Stomach (tissue), 8 donors: ENCODE measurements at regions not wholly inside any gene's neighbourhood (a gene's known extent, or its start where the extent isn't known, plus 50 kb on each side); places are given as distances from the start of the nearest gene placed in this dataset.

Experiments
- DNase-seq, 2 donors: peaks; one replicate each; pipeline versions ENCODE4 v3.0.0 to v3.0.0-alpha.2; 2013 to 2019
- H3K27ac ChIP-seq, 5 donors: fragments of 200-600 bp in 4 of 5; sonication (generic) in 4 of 5; one replicate each; pipeline ENCODE4 v1.5.1; 2013 to 2019; ENCODE audit warnings: mild to moderate bottlenecking in 1 of 5, moderate library complexity in 1 of 5
- H3K27me3 ChIP-seq, 3 donors: fragments of 200-600 bp; sonication (generic); one replicate each; pipeline ENCODE4 v1.5.1; 2017 to 2019; ENCODE audit warnings: mixed run types in 1 of 3
- H3K36me3 ChIP-seq, 4 donors: fragments of 200-600 bp; sonication (generic); 1 replicate in 3 of 4; 2 replicates in 1 of 4; pipeline ENCODE4 v1.5.1; 2016 to 2019
- H3K4me1 ChIP-seq, 4 donors: fragments of 200-600 bp; sonication (generic); one replicate each; pipeline ENCODE4 v1.5.1; 2016 to 2019
- H3K4me3 ChIP-seq, 4 donors: fragments of 200-600 bp; sonication (generic) in 3 of 4; one replicate each; pipeline ENCODE4 v1.5.1; 2016 to 2019; ENCODE audit warnings: mild to moderate bottlenecking in 1 of 4
- H3K9me3 ChIP-seq, 4 donors: fragments of 200-600 bp; sonication (generic); one replicate each; pipeline ENCODE4 v1.5.1; 2016 to 2019
- EP300 ChIP-seq: sonication (generic); formaldehyde crosslinking; IDR thresholded peaks from one replicate; pipeline ENCODE4 v1.6.1; 2017; ENCODE audit warnings: antibody characterized with exemption
- POLR2A ChIP-seq, 4 donors: fragments of 450-650 bp; IDR thresholded peaks; one replicate each; pipeline ENCODE4 v1.6.1; 2016; ENCODE audit warnings: antibody characterized with exemption in 4 of 4, control low read depth in 2 of 4, mild to moderate bottlenecking in 1 of 4, moderate library complexity in 1 of 4
- POLR2AphosphoS5 ChIP-seq, 3 donors: sonication (generic); formaldehyde crosslinking; IDR thresholded peaks; one replicate each; pipeline ENCODE4 v1.6.1; 2016; ENCODE audit warnings: antibody characterized with exemption in 3 of 3
- WGBS, 5 donors: extraction: QIAGEN DNeasy Blood & Tissue Kit in 3 of 5; methylation state at CpG; one replicate each; pipeline versions ENCODE4 v1.1.5 to v1.1.7; 2013 to 2018; 5-methylcytosine and 5-hydroxymethylcytosine counted together
- intact Hi-C: fragments of 100-400 bp; cut with DNase I; formaldehyde crosslinking; loops from one replicate; pipeline ENCODE4 v1.15.1; 2023; ENCODE audit warnings: low total_unique reads
- TF ChIP-seq, protein P1 (sequence below), 7 experiments: fragments of 450-650 bp in 4 of 7; fragments of 200-600 bp in 3 of 7; sonication (generic) in 3 of 7; IDR thresholded peaks; one replicate each; pipeline ENCODE4 v1.5.1; 2016 to 2019; ENCODE audit warnings: antibody characterized with exemption in 7 of 7, control low read depth in 2 of 7, mild to moderate bottlenecking in 1 of 7
- donor health status: healthy with polysubstance abuse.
- donor health status: Bipolar disorder and iron deficiency.
- donor health status: healthy.

DNA sequence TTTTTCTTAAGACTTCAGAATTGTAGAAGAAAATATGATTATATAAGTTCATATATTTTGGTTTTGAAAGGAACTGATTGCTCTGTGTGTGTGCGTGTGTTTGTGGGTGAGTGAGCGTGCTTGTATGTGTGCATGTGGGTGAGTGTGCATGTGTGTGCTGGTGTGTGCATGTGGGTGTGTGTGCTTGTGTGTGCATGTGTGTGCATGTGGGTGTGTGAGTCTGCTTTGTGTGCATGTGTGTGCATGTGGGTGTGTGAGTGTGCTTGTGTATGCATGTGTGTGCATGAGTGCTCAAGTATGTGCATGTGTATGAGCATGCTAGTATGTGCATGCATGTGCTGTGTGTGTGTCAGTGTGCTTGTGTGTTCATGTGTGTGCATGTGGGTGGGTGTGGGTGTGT lies 238.5 kb downstream of the CDC5L start:
- peaks cover 0 to 18% (median 8%) of the 10 kb centered on the region in 3 donors for H3K27me3 ChIP-seq
- intact Hi-C loops, result no loop called here
- no peak overlapping the region for H3K27ac ChIP-seq
- no peaks in the 10 kb centered on the region for H3K9me3 ChIP-seq
- H3K36me3 ChIP-seq, result no peaks in the 10 kb centered on the region
- 92 to 99% (median 97%) methylated on average over 2 of the region's 2 CpGs for WGBS, 5 donors
- no peak overlapping the region for H3K4me3 ChIP-seq
- no peak for TF ChIP-seq POLR2AphosphoS5 (IDR thresholded peaks at IDR 0.05)
- no peak for TF ChIP-seq POLR2A (IDR thresholded peaks at IDR 0.05)
- DNase-seq, result no peak
- H3K4me1 ChIP-seq, result no peaks in the 10 kb centered on the region

DNA sequence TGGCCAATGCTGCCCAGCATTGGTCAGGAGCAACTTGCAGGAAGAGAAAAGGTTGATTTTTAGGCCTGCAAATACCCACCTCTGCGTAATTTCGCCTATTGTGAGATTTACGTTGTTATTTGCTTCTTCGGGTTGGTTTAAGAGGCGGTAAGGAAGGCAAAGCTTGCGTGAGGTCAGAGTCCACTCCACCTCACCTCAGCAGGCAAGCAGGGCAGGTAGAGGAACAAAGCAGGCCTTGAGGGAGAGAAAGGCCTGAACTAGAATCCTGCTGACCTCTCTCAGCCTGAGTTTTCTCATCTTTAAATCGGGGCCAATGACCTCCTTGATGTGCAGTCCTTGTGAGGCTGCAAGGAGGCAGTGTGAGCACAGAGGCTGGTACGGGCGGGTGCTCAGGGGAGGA lies 239.1 kb downstream of the CDC5L start:
- peak in 1 of 2 donors; percentile 44 for DNase-seq
- TF ChIP-seq EP300, result no peak
- TF ChIP-seq, protein P1, sequence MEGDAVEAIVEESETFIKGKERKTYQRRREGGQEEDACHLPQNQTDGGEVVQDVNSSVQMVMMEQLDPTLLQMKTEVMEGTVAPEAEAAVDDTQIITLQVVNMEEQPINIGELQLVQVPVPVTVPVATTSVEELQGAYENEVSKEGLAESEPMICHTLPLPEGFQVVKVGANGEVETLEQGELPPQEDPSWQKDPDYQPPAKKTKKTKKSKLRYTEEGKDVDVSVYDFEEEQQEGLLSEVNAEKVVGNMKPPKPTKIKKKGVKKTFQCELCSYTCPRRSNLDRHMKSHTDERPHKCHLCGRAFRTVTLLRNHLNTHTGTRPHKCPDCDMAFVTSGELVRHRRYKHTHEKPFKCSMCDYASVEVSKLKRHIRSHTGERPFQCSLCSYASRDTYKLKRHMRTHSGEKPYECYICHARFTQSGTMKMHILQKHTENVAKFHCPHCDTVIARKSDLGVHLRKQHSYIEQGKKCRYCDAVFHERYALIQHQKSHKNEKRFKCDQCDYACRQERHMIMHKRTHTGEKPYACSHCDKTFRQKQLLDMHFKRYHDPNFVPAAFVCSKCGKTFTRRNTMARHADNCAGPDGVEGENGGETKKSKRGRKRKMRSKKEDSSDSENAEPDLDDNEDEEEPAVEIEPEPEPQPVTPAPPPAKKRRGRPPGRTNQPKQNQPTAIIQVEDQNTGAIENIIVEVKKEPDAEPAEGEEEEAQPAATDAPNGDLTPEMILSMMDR (IDR thresholded peaks at IDR 0.05), result no peak
- TF ChIP-seq POLR2AphosphoS5 (IDR thresholded peaks at IDR 0.05), result no peak
- TF ChIP-seq POLR2A (IDR thresholded peaks at IDR 0.05), result no peak
- H3K4me3 ChIP-seq, result no peak overlapping the region
- H3K27me3 ChIP-seq, result peaks cover 0 to 22% (median 8%) of the 10 kb centered on the region in 3 donors
- H3K9me3 ChIP-seq, result no peaks in the 10 kb centered on the region
- H3K27ac ChIP-seq, result no peak overlapping the region
- H3K4me1 ChIP-seq, result no peaks in the 10 kb centered on the region
- intact Hi-C loops, result no loop called here
- WGBS, 5 donors, result 45 to 78% (median 62%) methylated on average over 9 of the region's 9 CpGs
- H3K36me3 ChIP-seq, result no peaks in the 10 kb centered on the region

DNA sequence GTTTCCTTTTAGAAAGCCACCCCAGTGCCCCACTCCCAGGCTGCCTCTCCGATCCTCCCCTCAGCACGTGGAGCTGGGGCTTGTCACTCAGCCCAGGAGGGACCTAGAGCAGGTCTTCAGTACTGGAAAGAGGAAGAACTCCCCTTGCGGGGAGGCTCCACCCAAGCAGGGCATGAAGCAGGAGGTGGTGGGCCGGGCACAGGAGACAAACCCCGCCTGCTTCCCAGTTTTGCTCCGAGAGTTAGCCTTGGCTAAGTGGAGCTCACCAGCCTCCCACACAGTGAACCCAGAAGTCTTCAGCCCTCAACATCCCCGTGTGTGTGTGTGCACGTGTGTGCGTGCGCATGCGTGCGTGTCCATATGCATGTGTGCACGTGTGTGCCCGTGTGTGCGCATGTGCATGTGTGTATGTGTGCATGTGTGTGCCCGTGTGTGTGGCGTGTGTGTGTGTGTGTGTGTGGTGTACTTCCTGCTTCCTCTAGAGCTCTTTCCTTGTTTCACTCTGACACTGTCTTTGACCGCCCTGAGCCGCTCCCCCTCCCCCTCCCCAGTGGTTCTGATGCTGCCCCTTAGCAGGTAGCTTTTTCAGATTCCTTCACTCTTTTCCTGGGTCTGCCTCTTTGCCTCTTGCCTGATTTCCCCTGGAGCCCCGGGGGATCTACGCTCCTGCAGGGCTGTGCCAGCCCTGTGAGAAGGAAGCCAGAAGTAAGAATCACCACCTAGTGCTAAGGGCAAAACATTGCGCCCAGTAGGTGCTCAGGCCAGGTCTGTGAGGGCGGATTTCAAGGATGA lies 239.8 kb downstream of the CDC5L start:
- intact Hi-C loops, result no loop called here
- Histone ChIP-seq H3K9me3 (no peaks in the 10 kb centered on the region), H3K27ac (no peak overlapping the region), H3K27me3 (peaks cover 0 to 22% (median 8%) of the 10 kb centered on the region in 3 donors), H3K4me1 (no peaks in the 10 kb centered on the region), H3K4me3 (no peak overlapping the region), H3K36me3 (no peaks in the 10 kb centered on the region)
- WGBS, 5 donors, result 67 to 83% (median 71%) methylated on average over 23 of the region's 23 CpGs
- no peak for TF ChIP-seq POLR2AphosphoS5 (IDR thresholded peaks at IDR 0.05)
- TF ChIP-seq EP300, result no peak
- TF ChIP-seq, protein P1 (IDR thresholded peaks at IDR 0.05), result no peak
- no peak for TF ChIP-seq POLR2A (IDR thresholded peaks at IDR 0.05)
- DNase-seq, result peak in 1 of 2 donors; percentile 35

DNA sequence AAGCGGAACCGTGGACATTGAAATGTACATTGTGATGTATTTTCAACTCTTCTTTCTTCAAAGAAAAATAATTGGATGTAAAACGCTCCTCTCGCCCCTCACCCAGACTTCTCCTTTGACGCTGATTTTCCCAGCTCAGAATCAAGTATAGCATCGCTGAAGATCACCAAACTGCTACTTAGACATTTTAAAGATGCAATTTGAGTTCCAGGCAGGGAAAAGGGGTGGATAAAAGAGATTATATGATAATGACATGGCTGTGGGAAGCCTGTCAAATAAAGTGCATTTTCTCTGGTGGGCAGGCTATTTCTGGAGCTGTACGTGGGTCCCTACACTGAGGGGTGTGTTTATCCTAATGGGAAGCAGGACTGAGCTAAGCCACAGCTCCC lies 240.4 kb downstream of the CDC5L start:
- Histone ChIP-seq H3K4me1 (no peaks in the 10 kb centered on the region), H3K4me3 (no peak overlapping the region), H3K27me3 (peaks cover 0 to 25% (median 8%) of the 10 kb centered on the region in 3 donors), H3K36me3 (no peaks in the 10 kb centered on the region), H3K27ac (no peak overlapping the region), H3K9me3 (no peaks in the 10 kb centered on the region)
- no peak for DNase-seq
- WGBS, 5 donors, result 85 to 94% (median 88%) methylated on average over 7 of the region's 7 CpGs
- TF ChIP-seq POLR2A (IDR thresholded peaks at IDR 0.05) (no peak), POLR2AphosphoS5 (IDR thresholded peaks at IDR 0.05) (no peak), EP300 (no peak)
- TF ChIP-seq, protein P1 (IDR thresholded peaks at IDR 0.05), result no peak
- intact Hi-C loops, result no loop called here

DNA sequence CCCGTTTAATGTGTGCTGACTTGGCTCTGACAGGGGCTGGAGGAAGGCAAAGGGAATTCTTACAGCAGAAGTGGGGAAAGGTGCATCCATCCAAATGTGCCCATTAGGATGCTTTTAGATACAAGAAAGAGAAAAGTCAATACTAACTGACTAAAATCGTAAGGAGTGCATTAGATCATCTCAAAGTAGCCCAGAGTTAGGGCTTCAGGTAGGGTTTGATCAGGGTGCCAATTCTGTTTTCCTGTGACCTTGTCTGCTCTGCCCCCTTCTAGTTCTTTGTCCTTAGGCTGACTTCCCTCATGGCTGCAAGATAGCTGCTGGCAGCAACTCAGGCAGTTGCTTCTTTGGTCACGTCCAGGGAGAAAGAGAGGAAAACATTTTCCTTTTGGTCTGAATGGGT lies 240.8 kb downstream of the CDC5L start:
- H3K27ac ChIP-seq, result no peak overlapping the region
- H3K4me3 ChIP-seq, result no peak overlapping the region
- TF ChIP-seq POLR2AphosphoS5 (IDR thresholded peaks at IDR 0.05) (no peak), POLR2A (IDR thresholded peaks at IDR 0.05) (no peak), EP300 (no peak)
- TF ChIP-seq, protein P1 (IDR thresholded peaks at IDR 0.05), result no peak
- WGBS, 5 donors, result 54 to 83% (median 58%) methylated on average over 3 of the region's 3 CpGs
- H3K9me3 ChIP-seq, result no peaks in the 10 kb centered on the region
- intact Hi-C loops, result no loop called here
- DNase-seq, result no peak
- no peaks in the 10 kb centered on the region for H3K4me1 ChIP-seq
- peaks cover 0 to 26% (median 8%) of the 10 kb centered on the region in 3 donors for H3K27me3 ChIP-seq
- no peaks in the 10 kb centered on the region for H3K36me3 ChIP-seq
